NOMO-1 treated with dmso at 0.1 percent for 144 hours (cell line): ENCODE measurements at regions not wholly inside any gene's neighbourhood (a gene's known extent, or its start where the extent isn't known, plus 50 kb on each side); places are given as distances from the start of the nearest gene placed in this dataset.
A peak's percentile ranks its signal among the peaks of the same experiment; 100 is the strongest.

Experiments
- DNase-seq: peaks from one replicate; lab custom pipeline; 2025; ENCODE audit not compliant: unreplicated experiment; lab: John Stamatoyannopoulos, UW

- DNase-seq: peak; percentile 82
Observed at GRCh38 chr4:129532573-129532972, 436.6 kb downstream of the C4orf33 start.

DNA sequence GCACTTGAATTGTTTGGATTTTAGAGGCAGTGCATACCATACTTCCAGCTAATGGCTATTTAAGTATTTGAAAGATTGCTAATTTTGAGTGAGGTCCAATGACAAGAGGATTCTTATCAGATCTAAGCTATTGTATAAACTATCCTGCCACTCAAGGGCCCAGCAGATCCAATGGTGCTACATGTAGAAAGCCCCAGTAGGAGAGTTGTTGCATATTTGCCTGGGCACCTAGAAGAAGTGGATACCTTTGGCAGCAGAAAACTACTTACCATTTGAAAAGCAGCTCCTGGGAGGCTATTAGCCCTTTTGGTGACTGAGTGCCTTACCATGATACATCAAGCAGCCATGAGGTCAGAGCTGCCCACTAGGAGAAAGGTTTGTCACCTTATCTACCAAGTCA is 447.3 kb downstream of the C4orf33 start:
- DNase-seq: no peak

DNA sequence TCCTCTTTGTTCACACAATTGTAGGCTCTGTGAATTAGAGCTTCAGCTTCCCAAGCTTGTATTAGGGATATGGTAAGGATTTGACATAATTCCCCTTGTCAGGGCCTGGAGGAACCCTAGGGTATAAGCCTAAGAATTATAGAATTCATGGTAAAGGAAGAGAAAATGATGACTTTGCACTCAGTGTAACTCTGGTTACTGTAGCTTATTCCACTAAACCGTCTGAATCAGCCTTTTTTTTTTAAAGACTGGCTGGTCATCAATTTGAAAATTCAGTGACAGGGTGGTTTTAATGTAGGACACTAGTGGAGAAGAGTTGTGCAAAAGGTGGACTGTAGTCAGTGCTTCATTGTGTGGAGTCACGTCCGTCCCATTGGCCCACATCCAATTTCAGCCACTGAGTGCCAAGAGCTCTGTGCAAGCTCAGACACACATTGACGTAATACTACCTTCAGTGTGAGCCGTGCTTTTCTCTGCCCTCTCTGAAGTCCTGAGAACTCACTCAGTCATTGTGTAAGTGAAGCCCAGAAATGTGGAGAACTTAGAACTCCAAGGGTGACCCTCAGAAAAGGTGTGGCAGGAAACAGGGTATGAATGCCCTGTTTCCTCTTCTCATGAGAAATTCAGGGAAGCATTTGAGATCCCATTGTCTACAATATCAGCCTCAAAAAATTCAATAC is 449.8 kb downstream of the C4orf33 start:
- no peak for DNase-seq

DNA sequence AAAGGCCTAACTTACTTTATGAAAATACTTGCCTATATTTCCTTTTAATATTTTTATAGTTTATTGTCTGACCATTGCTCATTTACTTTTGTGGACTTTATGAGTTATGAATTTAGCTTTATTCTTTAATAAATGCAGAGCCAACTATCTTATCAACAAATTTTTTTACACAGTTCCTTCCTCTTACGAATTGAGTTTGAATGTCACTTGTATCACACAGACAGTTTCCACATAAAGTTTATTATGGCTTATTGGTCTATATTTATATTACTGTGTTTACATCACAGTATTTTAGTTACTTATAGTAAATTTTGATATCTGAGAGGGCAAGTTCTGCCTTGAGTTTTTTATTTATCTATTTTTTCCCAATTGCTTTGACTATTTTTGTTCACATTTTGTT is 450.6 kb downstream of the C4orf33 start:
- no peak for DNase-seq

DNA sequence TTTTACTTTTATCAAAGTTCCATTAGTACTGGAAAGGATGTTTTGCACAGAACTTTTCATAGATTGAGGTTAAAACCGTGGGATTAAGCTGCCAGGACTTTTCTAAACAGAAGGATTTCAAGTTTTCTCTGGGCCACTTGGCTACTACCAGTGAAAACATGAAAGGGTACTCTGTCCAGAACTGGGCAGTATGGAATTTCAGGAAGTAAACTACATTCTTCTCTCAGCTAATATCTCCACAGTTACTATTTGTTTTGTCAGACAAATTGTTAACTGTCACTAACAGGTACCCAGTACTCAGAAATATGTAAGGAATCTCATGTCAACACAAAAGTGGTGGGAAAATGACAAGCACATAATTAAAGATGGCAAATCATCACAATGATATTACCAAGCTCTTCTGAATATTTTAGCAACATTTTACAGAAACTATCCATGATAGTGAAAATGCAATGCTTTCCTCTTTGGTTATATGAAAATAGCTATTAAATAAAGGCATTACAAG is 454.4 kb downstream of the C4orf33 start:
- no peak for DNase-seq

- no peak for DNase-seq
Observed at GRCh38 chr4:129561280-129561679, 465.3 kb downstream of the C4orf33 start.

DNA sequence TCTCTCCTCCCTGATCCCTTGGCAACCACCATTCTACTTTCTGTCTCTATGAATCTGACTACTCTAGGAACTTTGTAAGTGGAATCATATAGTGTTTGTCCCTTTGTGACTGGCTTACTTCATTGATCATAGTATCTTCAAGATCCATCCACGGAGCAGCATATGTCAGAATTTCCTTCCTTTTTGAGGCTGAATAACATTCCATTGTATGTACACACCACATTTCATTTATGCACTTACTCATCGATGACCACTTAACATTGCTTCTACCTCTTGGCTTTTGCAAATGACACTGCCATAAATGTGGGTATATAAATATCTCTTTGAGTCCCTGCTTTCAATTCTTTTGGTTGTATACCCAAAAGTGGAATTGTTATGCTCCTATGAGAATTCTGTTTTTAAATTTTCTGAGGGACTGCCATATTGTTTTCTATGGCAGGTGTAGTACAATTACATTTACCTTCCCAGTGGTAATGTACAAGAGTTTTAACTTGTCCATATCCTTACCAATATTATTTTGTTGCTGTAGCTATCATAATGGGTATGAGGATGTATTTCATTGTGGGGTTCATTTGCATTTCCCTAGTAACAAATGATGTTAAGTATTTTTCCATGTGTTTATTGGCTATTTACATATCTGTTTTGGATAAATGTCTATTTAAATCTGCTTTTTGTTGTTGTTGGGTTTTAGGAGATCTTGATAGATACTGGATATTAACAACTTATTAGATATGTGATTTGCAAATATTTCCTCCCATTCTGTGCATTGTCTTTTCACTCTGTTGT is 466.1 kb downstream of the C4orf33 start:
- no peak for DNase-seq

- no peak for DNase-seq
Observed at GRCh38 chr4:129565214-129565613, 469.3 kb downstream of the C4orf33 start.

DNA sequence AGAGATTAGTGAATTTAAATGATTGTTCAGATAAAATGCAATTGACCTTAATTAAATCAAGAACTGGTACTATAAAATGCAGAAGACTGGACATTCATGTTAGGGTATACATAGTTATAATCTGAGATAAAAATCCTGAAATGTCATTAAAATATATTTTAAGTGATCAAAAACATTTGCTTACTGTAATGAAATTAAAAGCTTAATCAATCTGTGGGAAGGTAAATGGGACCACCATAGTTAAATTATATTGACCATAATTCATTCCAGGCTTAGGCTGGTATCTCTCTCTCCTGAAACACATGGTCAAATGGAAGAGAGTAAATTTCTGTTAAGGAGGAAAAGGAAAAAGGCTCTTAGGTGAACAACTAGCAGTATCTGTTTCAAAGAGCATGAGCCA is 474.4 kb downstream of the C4orf33 start:
- no peak for DNase-seq

GRCh38 chr4:129578336-129578735 is 482.4 kb downstream of the C4orf33 start:
- no peak for DNase-seq

DNA sequence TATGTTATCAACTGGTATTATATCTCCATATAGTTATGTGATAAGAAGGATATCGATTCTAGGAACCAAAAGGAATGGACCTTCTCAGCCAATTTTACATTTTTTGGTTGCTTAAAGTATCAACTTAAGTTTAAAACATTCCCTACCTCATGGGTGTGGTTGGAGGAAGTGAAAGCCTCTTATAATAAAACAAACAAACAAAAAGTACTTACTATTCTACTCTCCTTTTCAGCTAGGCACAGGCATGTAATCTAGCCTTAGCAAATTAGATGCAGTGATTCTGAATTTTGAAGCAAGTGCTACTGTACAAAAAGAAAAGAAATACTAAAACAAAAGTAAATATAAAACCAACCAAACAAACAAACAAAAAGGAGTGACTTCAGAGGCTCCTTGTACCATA is 485.4 kb downstream of the C4orf33 start:
- no peak for DNase-seq

DNA sequence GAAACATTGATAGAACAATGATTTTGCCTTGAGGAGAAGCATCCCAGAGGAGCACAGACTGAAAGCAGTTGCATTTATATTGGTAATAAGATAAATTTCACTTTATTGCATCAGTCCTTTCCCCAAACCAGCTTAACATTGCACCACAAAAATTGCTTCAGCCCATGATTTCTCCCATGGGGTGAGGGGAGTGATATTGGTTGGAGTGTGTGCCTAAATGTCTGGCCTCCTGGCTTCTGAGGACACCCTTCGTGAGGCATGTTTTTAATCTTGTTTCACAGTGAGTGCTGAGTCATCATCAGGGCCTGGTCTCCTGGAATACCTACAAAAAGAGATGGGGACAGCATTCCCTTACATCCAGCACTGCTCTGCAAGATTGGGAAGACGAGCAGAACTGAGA is 487.9 kb downstream of the C4orf33 start:
- DNase-seq: peak; percentile 47

DNA sequence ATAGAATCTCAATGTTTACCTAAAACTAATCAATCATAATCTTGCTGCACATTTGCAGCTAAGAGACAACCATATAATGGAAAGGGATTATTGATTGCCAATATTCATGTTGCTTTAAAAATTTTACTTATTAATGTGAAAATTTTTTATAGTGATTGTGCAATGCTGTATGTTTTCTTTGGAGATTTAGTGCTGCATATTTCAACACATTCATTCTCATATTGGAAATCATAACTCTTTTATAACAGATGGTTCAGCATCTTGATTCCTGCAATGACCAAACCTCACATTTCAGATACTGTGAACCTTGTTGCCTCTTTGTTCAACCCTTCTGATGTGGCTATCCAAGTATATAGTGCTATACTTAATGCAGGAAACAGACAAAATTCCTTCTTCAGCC is 502.6 kb downstream of the C4orf33 start:
- no peak for DNase-seq

GRCh38 chr4:129600898-129601297 is 504.9 kb downstream of the C4orf33 start:
- DNase-seq: no peak

- DNase-seq: no peak
Observed at GRCh38 chr4:129602447-129602846, 506.5 kb downstream of the C4orf33 start.

DNA sequence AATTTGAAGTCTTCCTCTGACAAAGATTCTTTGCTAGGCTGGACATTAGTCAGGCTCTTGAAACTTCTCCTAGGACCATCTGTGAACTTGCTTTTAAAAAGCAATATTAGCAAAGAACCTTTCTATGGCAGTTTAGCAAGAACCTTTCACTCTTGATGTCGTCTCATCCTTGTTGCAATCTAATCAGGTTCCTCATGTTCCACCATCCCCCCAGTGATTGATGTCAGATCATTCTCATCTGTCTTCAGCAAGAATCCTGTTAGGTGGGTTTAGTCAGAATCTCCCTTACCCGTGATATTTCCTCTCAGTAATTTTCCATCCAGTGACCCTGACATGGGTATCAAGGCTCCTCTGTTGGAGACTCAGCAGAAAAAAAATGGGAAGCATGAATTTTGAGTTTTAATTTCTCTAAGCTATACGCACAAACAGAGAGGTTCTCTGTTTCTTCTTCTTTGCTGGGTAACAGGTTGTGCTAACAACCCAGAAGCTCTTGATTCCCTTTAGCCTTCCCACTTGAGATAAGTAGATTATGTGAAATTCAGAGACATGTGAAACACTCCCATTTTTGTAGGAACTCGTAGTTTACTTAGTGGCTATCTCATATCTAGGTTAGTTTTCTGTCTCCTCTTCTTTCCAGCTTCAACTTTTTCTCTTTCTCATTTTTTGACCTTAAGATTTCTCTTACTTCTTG is 507.4 kb downstream of the C4orf33 start:
- DNase-seq: peak; percentile 47

DNA sequence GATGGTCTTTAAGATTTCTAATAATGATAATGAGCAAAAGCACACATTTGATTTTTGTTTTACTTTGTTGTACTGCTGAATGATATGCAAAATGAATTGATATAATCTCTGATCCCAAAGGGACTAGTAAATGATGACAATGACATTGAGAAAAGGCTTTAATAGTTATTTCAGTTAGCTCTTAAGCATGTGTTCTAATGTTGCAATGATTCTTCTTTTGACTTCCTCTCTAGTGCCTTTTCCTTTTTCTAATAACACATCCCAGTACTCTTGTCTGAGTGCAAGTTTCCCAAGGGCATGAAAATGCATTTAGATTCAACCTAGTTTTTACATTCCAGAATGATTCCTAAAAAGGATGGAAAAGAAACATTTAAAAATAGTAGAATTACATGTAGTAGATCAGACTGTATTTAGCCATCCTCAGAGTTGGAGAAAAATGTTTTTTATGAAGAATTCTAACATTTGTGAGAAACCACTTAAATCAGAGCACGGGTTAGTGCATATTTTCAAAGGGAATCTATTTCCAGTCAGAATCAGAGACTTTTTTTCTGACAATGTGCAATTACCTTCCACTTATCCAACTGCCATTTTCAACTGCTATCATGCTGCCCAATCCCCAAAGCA is 508.8 kb downstream of the C4orf33 start:
- DNase-seq: no peak

- DNase-seq: no peak
Observed at GRCh38 chr4:129614611-129615010, 518.7 kb downstream of the C4orf33 start.

- no peak for DNase-seq
Observed at GRCh38 chr4:129622566-129622965, 526.6 kb downstream of the C4orf33 start.

DNA sequence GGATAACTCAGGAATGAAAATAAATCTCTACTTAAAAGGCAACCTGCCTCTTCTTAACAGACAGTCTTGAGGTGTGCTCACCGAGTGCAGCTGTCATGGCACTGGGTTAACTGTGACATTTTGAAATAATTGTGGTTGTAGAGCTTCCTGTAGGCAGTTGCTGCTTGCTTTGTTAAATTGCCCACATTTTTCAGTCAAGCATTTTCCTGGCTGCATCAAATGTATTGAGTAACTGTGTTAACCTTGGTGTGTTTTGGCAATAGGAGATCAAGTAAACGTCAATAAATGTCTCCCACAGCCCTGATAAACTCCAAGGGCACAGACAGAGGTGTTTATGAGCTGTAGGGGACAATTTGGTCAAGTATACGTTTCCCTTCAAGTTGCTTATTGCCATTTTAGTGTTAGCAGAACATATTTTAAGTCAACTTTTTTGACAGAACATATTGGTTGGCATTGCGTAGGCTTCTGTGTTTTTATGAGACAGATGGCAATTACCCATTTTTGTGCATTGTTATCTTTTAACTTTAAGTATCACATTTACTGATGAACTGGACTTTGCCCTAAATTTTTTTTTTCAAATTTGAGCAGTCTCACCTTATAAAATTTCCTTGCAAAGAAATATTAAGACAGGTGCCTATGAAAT is 527.4 kb downstream of the C4orf33 start:
- DNase-seq: peak; percentile 83

DNA sequence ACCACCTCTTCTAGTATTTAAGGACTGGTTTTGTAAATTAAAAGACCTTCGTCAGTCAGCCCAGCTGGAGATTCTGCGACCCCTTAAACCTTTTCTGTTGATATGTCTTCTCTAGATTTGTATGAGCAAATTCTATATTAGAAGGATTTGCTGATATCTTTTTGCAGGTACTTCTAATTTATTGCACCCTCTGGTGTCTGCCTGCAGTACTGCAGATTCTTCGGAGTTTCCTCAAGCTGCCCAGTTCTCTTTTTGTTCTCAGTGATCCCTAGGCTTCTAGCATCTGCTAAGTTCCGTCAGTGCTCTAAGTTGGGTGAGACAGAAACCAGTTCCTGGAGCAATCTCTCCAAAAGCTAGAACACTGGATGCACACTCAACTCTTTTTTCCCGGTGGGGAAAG is 545.2 kb downstream of the C4orf33 start:
- peak; percentile 35 for DNase-seq
